Ammon's horn (tissue), 1 donor: ENCODE measurements at regions not wholly inside any gene's neighbourhood (a gene's known extent, or its start where the extent isn't known, plus 50 kb on each side); places are given as distances from the start of the nearest gene placed in this dataset.
"Not testable (repeated sequence)": the region's sequence is repeated elsewhere in the genome, so short reads cannot be mapped to it uniquely, and the experiment has no call there.

Experiments used
- DNase-seq: peaks from one replicate; pipeline ENCODE4 v3.0.0-alpha.2; 2016; ENCODE audit warnings: low spot score

GRCh38 chr10:120749856-120750566 is 101.2 kb upstream of the WDR11 start:
- peak; percentile 52 for DNase-seq

GRCh38 chr10:120755771-120756170 is 95.4 kb upstream of the WDR11 start:
- DNase-seq: no peak

GRCh38 chr10:120760253-120760652 is 90.9 kb upstream of the WDR11 start:
- no peak for DNase-seq

GRCh38 chr10:120761951-120762350 is 89.2 kb upstream of the WDR11 start:
- DNase-seq: no peak

GRCh38 chr10:120765226-120765803 is 85.8 kb upstream of the WDR11 start:
- no peak for DNase-seq

- peak; percentile 24 for DNase-seq
Observed at GRCh38 chr10:120768227-120768626, 82.9 kb upstream of the WDR11 start.

GRCh38 chr10:120770496-120770895 is 80.7 kb upstream of the WDR11 start:
- DNase-seq: no peak

GRCh38 chr10:120776442-120776841 is 74.7 kb upstream of the WDR11 start:
- DNase-seq: no peak

GRCh38 chr10:120782336-120782735 is 68.8 kb upstream of the WDR11 start:
- DNase-seq: no peak

GRCh38 chr10:120783098-120783497 is 68.1 kb upstream of the WDR11 start:
- no peak for DNase-seq

- DNase-seq: peak; percentile 60
Observed at GRCh38 chr10:120783867-120784266, 67.3 kb upstream of the WDR11 start.

- DNase-seq: no peak
Observed at GRCh38 chr10:120788771-120789170, 62.4 kb upstream of the WDR11 start.

- peak; percentile 25 for DNase-seq
Observed at GRCh38 chr10:120789303-120790203, 61.6 kb upstream of the WDR11 start.

- DNase-seq: no peak
Observed at GRCh38 chr10:120791316-120791715, 59.8 kb upstream of the WDR11 start.

GRCh38 chr10:120793088-120793487 is 58.1 kb upstream of the WDR11 start:
- no peak for DNase-seq

GRCh38 chr10:120794390-120794789 is 56.8 kb upstream of the WDR11 start:
- no peak for DNase-seq

GRCh38 chr10:120798276-120798675 is 52.9 kb upstream of the WDR11 start:
- not testable (repeated sequence) for DNase-seq

- no peak for DNase-seq
Observed at GRCh38 chr10:120799849-120800248, 51.3 kb upstream of the WDR11 start.

GRCh38 chr10:120800528-120801323 is 50.4 kb upstream of the WDR11 start:
- no peak for DNase-seq
